ENCODE measurements at regions not wholly inside any gene's neighbourhood (a gene's known extent, or its start where the extent isn't known, plus 50 kb on each side); places are given as distances from the start of the nearest gene placed in this dataset.

DNA sequence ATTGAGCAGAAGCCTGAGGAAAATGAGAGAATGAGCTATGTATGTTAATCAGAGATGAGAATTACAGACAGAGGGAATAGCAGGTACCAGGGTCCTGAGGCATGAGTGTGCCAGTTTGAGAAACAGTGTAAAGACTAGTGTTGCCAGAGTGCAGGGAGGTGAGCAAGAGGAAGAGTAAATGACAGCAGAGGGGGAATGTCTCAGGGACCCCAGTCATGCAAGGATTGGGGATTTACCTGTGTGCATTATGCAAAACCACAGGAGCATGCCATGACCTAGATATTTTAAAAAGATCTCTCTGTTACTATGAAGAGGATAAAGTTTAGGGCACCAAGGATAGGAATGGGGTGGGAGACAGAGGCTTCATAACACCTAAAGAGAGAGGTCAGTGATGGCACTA, 72.1 kb downstream of the TTC32 start:
- no peak overlapping the region for H2BK12ac ChIP-seq (ENCODE audit: insufficient read length, low read depth, low read length)
- H3K4me3 Mint-ChIP-seq: no peak overlapping the region

More for the DNA sequence above, 72.1 kb downstream of the TTC32 start:
- no peaks in the 10 kb centered on the region for H3K79me2 ChIP-seq (ENCODE audit: insufficient read depth, low read length)
- no peak overlapping the region for H2AFZ ChIP-seq (ENCODE audit: low read length)
- H3K9ac ChIP-seq (ENCODE audit: extremely low read depth, insufficient read length, low read length): no peak overlapping the region
- H3K27ac ChIP-seq (ENCODE audit: insufficient read length, low read depth, low read length): no peak overlapping the region
- H4K5ac ChIP-seq (ENCODE audit: insufficient read length, low read depth, low read length): no peak overlapping the region
- H3K9me3 ChIP-seq (ENCODE audit: control insufficient read depth, low read depth, low read length): no peaks in the 10 kb centered on the region
- TF ChIP-seq, protein P1, sequence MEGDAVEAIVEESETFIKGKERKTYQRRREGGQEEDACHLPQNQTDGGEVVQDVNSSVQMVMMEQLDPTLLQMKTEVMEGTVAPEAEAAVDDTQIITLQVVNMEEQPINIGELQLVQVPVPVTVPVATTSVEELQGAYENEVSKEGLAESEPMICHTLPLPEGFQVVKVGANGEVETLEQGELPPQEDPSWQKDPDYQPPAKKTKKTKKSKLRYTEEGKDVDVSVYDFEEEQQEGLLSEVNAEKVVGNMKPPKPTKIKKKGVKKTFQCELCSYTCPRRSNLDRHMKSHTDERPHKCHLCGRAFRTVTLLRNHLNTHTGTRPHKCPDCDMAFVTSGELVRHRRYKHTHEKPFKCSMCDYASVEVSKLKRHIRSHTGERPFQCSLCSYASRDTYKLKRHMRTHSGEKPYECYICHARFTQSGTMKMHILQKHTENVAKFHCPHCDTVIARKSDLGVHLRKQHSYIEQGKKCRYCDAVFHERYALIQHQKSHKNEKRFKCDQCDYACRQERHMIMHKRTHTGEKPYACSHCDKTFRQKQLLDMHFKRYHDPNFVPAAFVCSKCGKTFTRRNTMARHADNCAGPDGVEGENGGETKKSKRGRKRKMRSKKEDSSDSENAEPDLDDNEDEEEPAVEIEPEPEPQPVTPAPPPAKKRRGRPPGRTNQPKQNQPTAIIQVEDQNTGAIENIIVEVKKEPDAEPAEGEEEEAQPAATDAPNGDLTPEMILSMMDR (conservative IDR thresholded peaks at IDR 0.05): no peak
- no peaks in the 10 kb centered on the region for H3K23me2 ChIP-seq (ENCODE audit: insufficient read length, low read depth, low read length, poor library complexity, severe bottlenecking)
- H3K27me3 ChIP-seq (ENCODE audit: insufficient read depth, low read length): no peaks in the 10 kb centered on the region
- H4K8ac ChIP-seq (replicated peaks; ENCODE audit: insufficient read length, low read depth, low read length): no peak overlapping the region
- H2BK15ac ChIP-seq (ENCODE audit: low read depth, low read length): no peak overlapping the region
- H3K27me3 Mint-ChIP-seq (ENCODE audit: low read depth): peaks cover 10% of the 10 kb centered on the region
- no peak overlapping the region for H3K27ac Mint-ChIP-seq
- no peak overlapping the region for H4K91ac ChIP-seq (ENCODE audit: insufficient read length, low read depth, low read length)
- H3K9me3 Mint-ChIP-seq: peaks cover 3 to 7% of the 10 kb centered on the region in 2 experiments; a peak in 2 of 5 replicates
- H3K18ac ChIP-seq (ENCODE audit: insufficient read length, low read depth, low read length): no peak overlapping the region
- H3K56ac ChIP-seq (ENCODE audit: insufficient read length, low read depth, low read length): no peak overlapping the region
- H2AK5ac ChIP-seq (ENCODE audit: insufficient read length, low read length): no peak overlapping the region
- no peak overlapping the region for H2BK120ac ChIP-seq (ENCODE audit: low read depth, low read length, poor library complexity, severe bottlenecking)
- H3K23ac ChIP-seq (ENCODE audit: insufficient read length, low read depth, low read length): no peak overlapping the region
- H3K14ac ChIP-seq (ENCODE audit: insufficient read depth, low read length): no peak overlapping the region
- H3K36me3 Mint-ChIP-seq (ENCODE audit: insufficient read depth in 1 of 3, low read depth in 3 of 3): no peaks in the 10 kb centered on the region
- H3K79me1 ChIP-seq (ENCODE audit: insufficient read depth, low read depth, low read length, poor library complexity, severe bottlenecking): no peaks in the 10 kb centered on the region
- no peaks in the 10 kb centered on the region for H3K4me1 Mint-ChIP-seq
- no peak overlapping the region for H2BK5ac ChIP-seq (ENCODE audit: insufficient read length, low read length)
- no peak overlapping the region for H2BK20ac ChIP-seq (ENCODE audit: low read depth, low read length, poor library complexity, severe bottlenecking)
- no peaks in the 10 kb centered on the region for H4K20me1 ChIP-seq (ENCODE audit: control insufficient read depth, insufficient read depth, insufficient read length)
- H3K4ac ChIP-seq (ENCODE audit: low read depth, low read length): no peak overlapping the region
- peak; percentile 0 for DNase-seq
- no peak overlapping the region for H3T11ph ChIP-seq (ENCODE audit: low read length)
- H3K4me2 ChIP-seq (ENCODE audit: insufficient read depth, insufficient read length, low read length): no peak overlapping the region
- H3K4me1 ChIP-seq (ENCODE audit: insufficient read depth, low read length): no peaks in the 10 kb centered on the region

All from H9 (cell line).